ENCODE measurements at regions not wholly inside any gene's neighbourhood (a gene's known extent, or its start where the extent isn't known, plus 50 kb on each side); places are given as distances from the start of the nearest gene placed in this dataset.
"Not testable (repeated sequence)": the region's sequence is repeated elsewhere in the genome, so short reads cannot be mapped to it uniquely, and the experiment has no call there.

DNA sequence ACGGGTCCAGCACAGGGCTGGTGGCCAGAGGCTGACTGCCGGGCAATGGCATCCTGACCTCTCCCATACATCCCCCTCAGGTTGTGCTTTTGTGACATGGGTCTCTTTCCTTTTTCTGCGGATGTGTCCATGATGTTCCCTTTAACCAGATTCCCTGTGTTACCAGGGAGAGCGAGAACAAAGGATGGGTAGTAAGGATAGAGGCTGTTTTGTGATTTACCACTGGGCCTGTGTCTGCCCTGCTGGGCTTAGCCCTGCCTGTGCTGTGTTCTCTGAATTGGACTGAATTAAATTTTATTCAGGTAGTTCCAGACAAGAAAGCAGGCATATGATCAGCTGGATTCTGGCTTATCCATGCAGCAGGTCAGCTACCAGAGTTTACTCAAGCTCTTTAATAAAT lies 301.6 kb downstream of the RWDD3 start:
- no peaks in the 10 kb centered on the region for H3K36me3 ChIP-seq (ENCODE audit: control insufficient read depth in 3 of 3, insufficient read depth in 3 of 3, low read length in 3 of 3)
- no peak overlapping the region for H3K27ac ChIP-seq (ENCODE audit: low read depth, low read length)
- no peak overlapping the region for H3K9ac ChIP-seq (ENCODE audit: low read depth in 1 of 3, low read length in 3 of 3)
- H3K4me1 ChIP-seq (ENCODE audit: control insufficient read depth in 3 of 3, insufficient read depth in 3 of 3, low read length in 3 of 3) = no peaks in the 10 kb centered on the region
- no peak overlapping the region for H3K4me3 ChIP-seq (ENCODE audit: low read length in 3 of 3)
- H3K27me3 ChIP-seq (ENCODE audit: control insufficient read depth in 3 of 3, insufficient read depth in 3 of 3, low read length in 3 of 3) = no peaks in the 10 kb centered on the region
- no peaks in the 10 kb centered on the region for H3K9me3 ChIP-seq (ENCODE audit: control insufficient read depth in 3 of 3, low read length in 3 of 3)

GRCh38 chr1:95536501-95536900 lies 302.5 kb downstream of the RWDD3 start:
- Histone ChIP-seq H3K9ac (ENCODE audit: low read depth in 1 of 3, low read length in 3 of 3) (no peak overlapping the region), H3K36me3 (ENCODE audit: control insufficient read depth in 3 of 3, insufficient read depth in 3 of 3, low read length in 3 of 3) (no peaks in the 10 kb centered on the region), H3K4me3 (ENCODE audit: low read length in 3 of 3) (no peak overlapping the region), H3K27ac (ENCODE audit: low read depth, low read length) (no peak overlapping the region), H3K9me3 (ENCODE audit: control insufficient read depth in 3 of 3, low read length in 3 of 3) (no peaks in the 10 kb centered on the region), H3K4me1 (ENCODE audit: control insufficient read depth in 3 of 3, insufficient read depth in 3 of 3, low read length in 3 of 3) (no peaks in the 10 kb centered on the region), H3K27me3 (ENCODE audit: control insufficient read depth in 3 of 3, insufficient read depth in 3 of 3, low read length in 3 of 3) (no peaks in the 10 kb centered on the region)

DNA sequence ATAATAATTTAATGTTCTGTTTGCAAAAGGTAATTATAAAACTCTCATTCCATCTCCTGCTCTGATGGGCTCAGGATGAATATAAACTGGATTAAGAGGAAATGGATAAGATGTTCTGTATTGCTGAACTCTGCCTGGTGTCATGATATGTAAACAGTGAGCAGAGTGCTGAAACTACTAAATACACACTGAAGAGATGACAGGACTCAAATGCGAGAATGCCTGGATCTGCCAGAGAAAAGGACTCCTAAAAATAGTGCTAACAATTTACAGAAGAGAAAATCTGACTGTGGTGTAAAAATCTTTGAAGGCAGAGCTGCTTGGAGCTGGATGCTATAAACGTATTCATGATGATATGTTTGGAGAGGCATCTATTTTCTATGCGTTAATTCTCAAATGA lies 303.2 kb downstream of the RWDD3 start:
- no peaks in the 10 kb centered on the region for H3K4me1 ChIP-seq (ENCODE audit: control insufficient read depth in 3 of 3, insufficient read depth in 3 of 3, low read length in 3 of 3)
- no peak overlapping the region for H3K27ac ChIP-seq (ENCODE audit: low read depth, low read length)
- no peaks in the 10 kb centered on the region for H3K9me3 ChIP-seq (ENCODE audit: control insufficient read depth in 3 of 3, low read length in 3 of 3)
- no peak overlapping the region for H3K9ac ChIP-seq (ENCODE audit: low read depth in 1 of 3, low read length in 3 of 3)
- no peaks in the 10 kb centered on the region for H3K27me3 ChIP-seq (ENCODE audit: control insufficient read depth in 3 of 3, insufficient read depth in 3 of 3, low read length in 3 of 3)
- H3K4me3 ChIP-seq (ENCODE audit: low read length in 3 of 3) = no peak overlapping the region
- H3K36me3 ChIP-seq (ENCODE audit: control insufficient read depth in 3 of 3, insufficient read depth in 3 of 3, low read length in 3 of 3) = no peaks in the 10 kb centered on the region

DNA sequence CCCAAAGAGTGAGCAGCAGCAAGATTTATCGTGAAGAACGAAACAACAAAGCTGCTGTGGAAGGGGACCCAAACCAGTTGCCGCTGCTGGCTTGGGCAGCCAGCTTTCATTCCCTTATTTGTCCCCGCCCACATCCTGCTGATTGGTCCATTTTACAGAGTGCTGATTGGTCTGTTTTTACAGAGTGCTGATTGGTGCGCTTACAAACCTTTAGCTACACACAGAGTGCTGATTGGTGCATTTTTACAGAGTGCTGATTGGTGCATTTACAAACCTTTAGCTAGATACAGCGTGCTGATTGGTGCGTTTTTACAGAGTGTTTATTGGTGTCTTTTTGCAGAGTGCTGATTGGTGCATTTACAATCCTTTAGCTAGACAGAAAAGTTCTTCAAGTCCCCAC lies 304.2 kb downstream of the RWDD3 start:
- H3K9ac ChIP-seq (ENCODE audit: low read depth in 1 of 3, low read length in 3 of 3); H3K27me3 ChIP-seq (ENCODE audit: control insufficient read depth in 3 of 3, insufficient read depth in 3 of 3, low read length in 3 of 3); H3K4me1 ChIP-seq (ENCODE audit: control insufficient read depth in 3 of 3, insufficient read depth in 3 of 3, low read length in 3 of 3); H3K27ac ChIP-seq (ENCODE audit: low read depth, low read length); H3K9me3 ChIP-seq (ENCODE audit: control insufficient read depth in 3 of 3, low read length in 3 of 3); H3K4me3 ChIP-seq (ENCODE audit: low read length in 3 of 3); H3K36me3 ChIP-seq (ENCODE audit: control insufficient read depth in 3 of 3, insufficient read depth in 3 of 3, low read length in 3 of 3): not testable (repeated sequence)

- Histone ChIP-seq H3K9me3 (ENCODE audit: control insufficient read depth in 3 of 3, low read length in 3 of 3) (no peaks in the 10 kb centered on the region), H3K9ac (ENCODE audit: low read depth in 1 of 3, low read length in 3 of 3) (no peak overlapping the region), H3K27me3 (ENCODE audit: control insufficient read depth in 3 of 3, insufficient read depth in 3 of 3, low read length in 3 of 3) (no peaks in the 10 kb centered on the region), H3K27ac (ENCODE audit: low read depth, low read length) (no peak overlapping the region), H3K4me3 (ENCODE audit: low read length in 3 of 3) (no peak overlapping the region), H3K36me3 (ENCODE audit: control insufficient read depth in 3 of 3, insufficient read depth in 3 of 3, low read length in 3 of 3) (no peaks in the 10 kb centered on the region), H3K4me1 (ENCODE audit: control insufficient read depth in 3 of 3, insufficient read depth in 3 of 3, low read length in 3 of 3) (no peaks in the 10 kb centered on the region)
Measured at GRCh38 chr1:95542936-95543335, 308.9 kb downstream of the RWDD3 start.

DNA sequence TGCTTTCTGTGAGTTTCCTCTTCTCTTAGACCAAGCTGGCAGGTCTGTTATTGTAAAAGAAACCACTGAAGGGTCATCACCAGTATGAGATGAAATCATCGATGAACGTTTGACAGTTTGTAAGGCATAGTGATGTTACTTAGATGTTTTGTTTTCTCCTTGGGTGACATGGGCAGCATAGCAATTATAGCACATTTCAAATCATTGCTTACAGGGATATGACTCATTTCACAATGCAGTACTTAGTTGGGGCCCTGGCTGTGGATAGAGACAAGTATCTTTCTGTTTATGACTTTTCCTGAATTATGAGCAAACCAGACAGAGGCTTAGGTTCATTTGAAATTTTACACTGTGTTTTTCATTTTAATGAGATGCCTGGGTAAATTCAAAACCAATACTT lies 313.0 kb downstream of the RWDD3 start:
- no peak overlapping the region for H3K27ac ChIP-seq (ENCODE audit: low read depth, low read length)
- no peaks in the 10 kb centered on the region for H3K27me3 ChIP-seq (ENCODE audit: control insufficient read depth in 3 of 3, insufficient read depth in 3 of 3, low read length in 3 of 3)
- H3K9me3 ChIP-seq (ENCODE audit: control insufficient read depth in 3 of 3, low read length in 3 of 3) = no peaks in the 10 kb centered on the region
- no peak overlapping the region for H3K4me3 ChIP-seq (ENCODE audit: low read length in 3 of 3)
- no peaks in the 10 kb centered on the region for H3K4me1 ChIP-seq (ENCODE audit: control insufficient read depth in 3 of 3, insufficient read depth in 3 of 3, low read length in 3 of 3)
- no peaks in the 10 kb centered on the region for H3K36me3 ChIP-seq (ENCODE audit: control insufficient read depth in 3 of 3, insufficient read depth in 3 of 3, low read length in 3 of 3)
- no peak overlapping the region for H3K9ac ChIP-seq (ENCODE audit: low read depth in 1 of 3, low read length in 3 of 3)

GRCh38 chr1:95548211-95548610 lies 314.2 kb downstream of the RWDD3 start:
- no peaks in the 10 kb centered on the region for H3K27me3 ChIP-seq (ENCODE audit: control insufficient read depth in 3 of 3, insufficient read depth in 3 of 3, low read length in 3 of 3)
- H3K36me3 ChIP-seq (ENCODE audit: control insufficient read depth in 3 of 3, insufficient read depth in 3 of 3, low read length in 3 of 3) = no peaks in the 10 kb centered on the region
- H3K4me3 ChIP-seq (ENCODE audit: low read length in 3 of 3) = no peak overlapping the region
- H3K4me1 ChIP-seq (ENCODE audit: control insufficient read depth in 3 of 3, insufficient read depth in 3 of 3, low read length in 3 of 3) = no peaks in the 10 kb centered on the region
- H3K27ac ChIP-seq (ENCODE audit: low read depth, low read length) = no peak overlapping the region
- no peak overlapping the region for H3K9ac ChIP-seq (ENCODE audit: low read depth in 1 of 3, low read length in 3 of 3)
- H3K9me3 ChIP-seq (ENCODE audit: control insufficient read depth in 3 of 3, low read length in 3 of 3) = no peaks in the 10 kb centered on the region

- no peak overlapping the region for H3K4me3 ChIP-seq (ENCODE audit: low read length in 3 of 3)
- H3K36me3 ChIP-seq (ENCODE audit: control insufficient read depth in 3 of 3, insufficient read depth in 3 of 3, low read length in 3 of 3) = no peaks in the 10 kb centered on the region
- no peaks in the 10 kb centered on the region for H3K9me3 ChIP-seq (ENCODE audit: control insufficient read depth in 3 of 3, low read length in 3 of 3)
- H3K27ac ChIP-seq (ENCODE audit: low read depth, low read length) = no peak overlapping the region
- H3K4me1 ChIP-seq (ENCODE audit: control insufficient read depth in 3 of 3, insufficient read depth in 3 of 3, low read length in 3 of 3) = no peaks in the 10 kb centered on the region
- H3K9ac ChIP-seq (ENCODE audit: low read depth in 1 of 3, low read length in 3 of 3) = no peak overlapping the region
- H3K27me3 ChIP-seq (ENCODE audit: control insufficient read depth in 3 of 3, insufficient read depth in 3 of 3, low read length in 3 of 3) = no peaks in the 10 kb centered on the region
Measured at GRCh38 chr1:95551201-95551600, 317.2 kb downstream of the RWDD3 start.

DNA sequence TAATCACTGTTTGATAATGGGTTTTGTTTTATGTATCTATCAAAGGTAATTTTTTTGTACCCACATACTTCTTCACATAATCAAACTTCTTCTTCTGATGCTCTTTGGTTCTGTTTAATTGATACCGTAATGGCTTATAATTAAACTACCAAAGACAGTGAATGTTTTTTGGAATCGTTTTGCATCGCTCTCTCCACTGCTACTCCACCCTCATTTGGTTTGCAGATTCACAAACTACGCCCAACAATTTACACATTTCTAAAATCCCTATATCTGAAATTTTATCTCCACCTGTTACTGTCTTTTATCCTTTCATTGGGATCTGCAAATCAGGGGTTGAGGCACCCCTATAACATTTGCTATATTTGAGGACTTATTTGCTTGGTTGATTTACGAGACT lies 319.6 kb downstream of the RWDD3 start:
- no peaks in the 10 kb centered on the region for H3K36me3 ChIP-seq (ENCODE audit: control insufficient read depth in 3 of 3, insufficient read depth in 3 of 3, low read length in 3 of 3)
- no peaks in the 10 kb centered on the region for H3K4me1 ChIP-seq (ENCODE audit: control insufficient read depth in 3 of 3, insufficient read depth in 3 of 3, low read length in 3 of 3)
- no peak overlapping the region for H3K9ac ChIP-seq (ENCODE audit: low read depth in 1 of 3, low read length in 3 of 3)
- no peaks in the 10 kb centered on the region for H3K27me3 ChIP-seq (ENCODE audit: control insufficient read depth in 3 of 3, insufficient read depth in 3 of 3, low read length in 3 of 3)
- no peak overlapping the region for H3K27ac ChIP-seq (ENCODE audit: low read depth, low read length)
- no peak overlapping the region for H3K4me3 ChIP-seq (ENCODE audit: low read length in 3 of 3)
- H3K9me3 ChIP-seq (ENCODE audit: control insufficient read depth in 3 of 3, low read length in 3 of 3) = no peaks in the 10 kb centered on the region

DNA sequence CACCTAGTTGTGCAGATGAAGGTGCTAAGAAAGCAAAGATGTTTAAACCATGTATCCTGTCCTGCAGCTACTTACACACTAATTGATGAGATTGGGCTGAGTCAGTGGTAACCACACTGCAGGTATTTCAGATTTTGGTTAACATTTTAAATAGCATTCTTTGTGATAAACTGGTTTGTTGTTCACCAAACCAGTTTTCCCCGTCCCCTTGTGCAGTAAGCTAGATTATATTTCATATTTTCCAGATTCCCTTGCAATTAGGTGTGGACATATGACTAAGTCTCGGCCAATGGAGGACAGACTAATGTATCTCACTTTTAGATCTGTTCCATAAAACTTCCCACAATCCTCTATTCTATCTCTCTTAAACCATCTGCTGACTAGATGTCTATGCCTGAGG lies 320.4 kb downstream of the RWDD3 start:
- Histone ChIP-seq H3K4me1 (ENCODE audit: control insufficient read depth in 3 of 3, insufficient read depth in 3 of 3, low read length in 3 of 3) (no peaks in the 10 kb centered on the region), H3K36me3 (ENCODE audit: control insufficient read depth in 3 of 3, insufficient read depth in 3 of 3, low read length in 3 of 3) (no peaks in the 10 kb centered on the region), H3K9me3 (ENCODE audit: control insufficient read depth in 3 of 3, low read length in 3 of 3) (no peaks in the 10 kb centered on the region), H3K27ac (ENCODE audit: low read depth, low read length) (no peak overlapping the region), H3K4me3 (ENCODE audit: low read length in 3 of 3) (no peak overlapping the region), H3K9ac (ENCODE audit: low read depth in 1 of 3, low read length in 3 of 3) (no peak overlapping the region), H3K27me3 (ENCODE audit: control insufficient read depth in 3 of 3, insufficient read depth in 3 of 3, low read length in 3 of 3) (no peaks in the 10 kb centered on the region)

DNA sequence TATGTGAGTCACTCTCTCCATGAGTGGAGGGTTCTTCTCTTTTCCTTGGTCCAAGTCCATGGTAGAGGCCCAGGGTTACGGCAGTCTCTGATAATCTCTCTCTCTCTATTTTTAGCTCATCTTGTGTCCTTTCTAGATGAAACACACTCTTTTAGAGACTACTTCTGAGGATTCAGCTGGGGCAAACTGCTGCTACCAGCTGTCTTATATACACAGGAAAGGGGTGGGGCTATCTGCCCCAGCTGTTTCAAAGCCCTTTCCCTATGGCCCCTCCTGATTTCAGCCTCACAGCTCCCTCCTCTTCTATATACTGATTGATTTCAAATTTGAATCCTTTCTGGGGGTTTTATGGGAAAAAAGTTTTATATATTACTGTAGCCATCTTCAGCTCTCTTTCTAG lies 324.8 kb downstream of the RWDD3 start:
- Histone ChIP-seq H3K27me3 (ENCODE audit: control insufficient read depth in 3 of 3, insufficient read depth in 3 of 3, low read length in 3 of 3) (no peaks in the 10 kb centered on the region), H3K9me3 (ENCODE audit: control insufficient read depth in 3 of 3, low read length in 3 of 3) (peaks cover 0 to 3% (median 0%) of the 10 kb centered on the region in 3 donors), H3K9ac (ENCODE audit: low read depth in 1 of 3, low read length in 3 of 3) (no peak overlapping the region), H3K36me3 (ENCODE audit: control insufficient read depth in 3 of 3, insufficient read depth in 3 of 3, low read length in 3 of 3) (no peaks in the 10 kb centered on the region), H3K27ac (ENCODE audit: low read depth, low read length) (no peak overlapping the region), H3K4me3 (ENCODE audit: low read length in 3 of 3) (no peak overlapping the region), H3K4me1 (ENCODE audit: control insufficient read depth in 3 of 3, insufficient read depth in 3 of 3, low read length in 3 of 3) (no peaks in the 10 kb centered on the region)
